NB4 (cell line): ENCODE measurements at regions not wholly inside any gene's neighbourhood (a gene's known extent, or its start where the extent isn't known, plus 50 kb on each side); places are given as distances from the start of the nearest gene placed in this dataset.

Experiments used
- CTCF ChIP-seq: IDR thresholded peaks from one replicate; pipeline ENCODE4 v1.5.1; 2012; ENCODE audit warnings: low read depth, low read length
- MYC ChIP-seq: IDR thresholded peaks from 2 replicates; pipeline ENCODE4 v1.6.1; 2011; ENCODE audit warnings: low read depth, low read length
- POLR2A ChIP-seq: IDR thresholded peaks from 2 replicates; pipeline ENCODE4 v1.6.1; 2011; ENCODE audit warnings: mild to moderate bottlenecking; ENCODE audit not compliant: insufficient read length; ENCODE audit errors: extremely low read depth

GRCh38 chr1:164953815-164954214 is 394.8 kb downstream of the PBX1 start:
- TF ChIP-seq CTCF (no peak), POLR2A (no peak), MYC (no peak)
